Glutamatergic neuron (in vitro differentiated cells): ENCODE measurements at regions not wholly inside any gene's neighbourhood (a gene's known extent, or its start where the extent isn't known, plus 50 kb on each side); places are given as distances from the start of the nearest gene placed in this dataset.

Source experiments
- DNase-seq: peaks from one replicate; pipeline ENCODE4 v3.0.0; 2022
- H3K27ac Mint-ChIP-seq: one replicate; pipeline ENCODE4 v1.8.0; 2020; ENCODE audit warnings: mild to moderate bottlenecking, mixed read lengths, inconsistent platforms; ENCODE audit not compliant: unreplicated experiment
- H3K27me3 Mint-ChIP-seq: one replicate; pipeline ENCODE4 v1.8.0; 2020; ENCODE audit warnings: mild to moderate bottlenecking, moderate library complexity, mixed read lengths, inconsistent platforms; ENCODE audit not compliant: unreplicated experiment
- H3K36me3 Mint-ChIP-seq: one replicate; pipeline ENCODE4 v1.8.0; 2020; ENCODE audit warnings: mild to moderate bottlenecking, mixed read lengths, inconsistent platforms; ENCODE audit not compliant: unreplicated experiment
- H3K4me1 Mint-ChIP-seq: one replicate; pipeline ENCODE4 v1.8.0; 2020; ENCODE audit warnings: mild to moderate bottlenecking, low read depth, mixed read lengths, inconsistent platforms; ENCODE audit not compliant: unreplicated experiment
- H3K4me3 Mint-ChIP-seq: one replicate; pipeline ENCODE4 v1.8.0; 2020; ENCODE audit warnings: mild to moderate bottlenecking, mixed read lengths, inconsistent platforms; ENCODE audit not compliant: unreplicated experiment
- H3K9me3 Mint-ChIP-seq: one replicate; pipeline ENCODE4 v1.8.0; 2020; ENCODE audit warnings: mild to moderate bottlenecking, moderate library complexity, mixed read lengths, inconsistent platforms; ENCODE audit not compliant: unreplicated experiment
- TF ChIP-seq, protein P1 (sequence below): fragments of 200-600 bp; sonication (generic); IDR thresholded peaks from one replicate; pipeline ENCODE4 v1.5.0; 2021; ENCODE audit not compliant: partially characterized antibody, unreplicated experiment

DNA sequence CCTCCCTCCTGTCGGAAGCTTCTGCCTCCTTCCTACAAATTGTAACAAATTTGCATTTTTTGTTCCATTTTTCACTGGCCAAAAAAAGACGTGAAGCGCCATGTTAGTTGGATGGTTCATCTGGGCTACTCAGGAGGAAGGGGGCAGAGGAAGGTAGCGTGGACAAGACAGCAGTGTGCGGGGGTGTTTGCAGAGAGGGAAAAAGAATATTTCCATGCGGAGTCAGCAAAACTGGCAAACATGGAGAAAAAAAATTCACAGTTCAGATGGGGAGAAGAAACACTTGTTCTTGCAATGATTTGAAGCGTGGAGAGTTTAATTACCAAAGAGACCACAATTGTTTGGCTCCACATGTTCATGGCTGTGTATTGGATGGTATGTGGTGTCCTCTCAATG is 138.8 kb upstream of the ERCC4 start:
- Mint-ChIP-seq H3K9me3 (peaks cover 4% of the 10 kb centered on the region), H3K4me3 (no peak overlapping the region), H3K27ac (no peak overlapping the region), H3K27me3 (peaks cover 1% of the 10 kb centered on the region), H3K4me1 (peaks cover 13% of the 10 kb centered on the region), H3K36me3 (no peaks in the 10 kb centered on the region)
- TF ChIP-seq, protein P1, sequence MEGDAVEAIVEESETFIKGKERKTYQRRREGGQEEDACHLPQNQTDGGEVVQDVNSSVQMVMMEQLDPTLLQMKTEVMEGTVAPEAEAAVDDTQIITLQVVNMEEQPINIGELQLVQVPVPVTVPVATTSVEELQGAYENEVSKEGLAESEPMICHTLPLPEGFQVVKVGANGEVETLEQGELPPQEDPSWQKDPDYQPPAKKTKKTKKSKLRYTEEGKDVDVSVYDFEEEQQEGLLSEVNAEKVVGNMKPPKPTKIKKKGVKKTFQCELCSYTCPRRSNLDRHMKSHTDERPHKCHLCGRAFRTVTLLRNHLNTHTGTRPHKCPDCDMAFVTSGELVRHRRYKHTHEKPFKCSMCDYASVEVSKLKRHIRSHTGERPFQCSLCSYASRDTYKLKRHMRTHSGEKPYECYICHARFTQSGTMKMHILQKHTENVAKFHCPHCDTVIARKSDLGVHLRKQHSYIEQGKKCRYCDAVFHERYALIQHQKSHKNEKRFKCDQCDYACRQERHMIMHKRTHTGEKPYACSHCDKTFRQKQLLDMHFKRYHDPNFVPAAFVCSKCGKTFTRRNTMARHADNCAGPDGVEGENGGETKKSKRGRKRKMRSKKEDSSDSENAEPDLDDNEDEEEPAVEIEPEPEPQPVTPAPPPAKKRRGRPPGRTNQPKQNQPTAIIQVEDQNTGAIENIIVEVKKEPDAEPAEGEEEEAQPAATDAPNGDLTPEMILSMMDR = no peak
- DNase-seq = no peak

DNA sequence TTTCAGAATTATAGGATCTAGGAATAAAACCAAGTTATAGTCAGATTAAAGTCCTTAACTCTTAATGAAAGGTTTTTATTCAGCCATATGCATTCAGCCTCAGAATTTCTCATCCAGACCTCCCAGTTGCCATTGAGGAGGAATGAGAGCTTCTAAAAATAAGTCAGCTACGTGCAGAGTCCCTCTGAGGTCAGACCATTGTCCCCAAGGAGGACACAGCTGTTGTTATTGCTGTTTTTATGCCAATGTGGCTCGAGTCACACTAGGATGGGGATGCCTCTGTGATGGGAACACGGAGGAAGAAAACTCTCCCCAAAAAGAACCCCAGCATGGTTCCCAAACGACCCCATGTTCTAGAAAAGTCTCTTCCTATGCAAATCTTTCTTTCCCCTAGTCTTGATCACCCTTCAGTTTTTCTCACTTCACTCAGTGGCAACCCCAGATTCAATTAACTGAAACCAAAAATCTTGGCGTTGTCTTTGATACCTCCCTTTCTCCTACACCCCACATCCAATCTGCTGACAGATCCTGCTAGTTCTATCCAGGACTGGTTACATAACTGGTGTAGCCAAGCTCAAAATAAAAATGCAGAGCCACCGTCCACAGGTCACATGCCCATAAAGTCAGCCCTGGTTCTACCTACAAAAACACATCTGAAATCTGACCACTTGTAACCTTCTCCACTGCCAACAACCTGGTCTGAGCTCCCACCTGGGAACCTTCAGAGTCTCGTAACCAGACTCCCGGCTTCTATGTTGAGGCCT is 138.2 kb upstream of the ERCC4 start:
- TF ChIP-seq, protein P1 = no peak
- peaks cover 4% of the 10 kb centered on the region for H3K9me3 Mint-ChIP-seq
- H3K4me1 Mint-ChIP-seq = peaks cover 13% of the 10 kb centered on the region
- H3K36me3 Mint-ChIP-seq = no peaks in the 10 kb centered on the region
- DNase-seq = no peak
- H3K27ac Mint-ChIP-seq = no peak overlapping the region
- H3K27me3 Mint-ChIP-seq = peaks cover 1% of the 10 kb centered on the region
- no peak overlapping the region for H3K4me3 Mint-ChIP-seq

DNA sequence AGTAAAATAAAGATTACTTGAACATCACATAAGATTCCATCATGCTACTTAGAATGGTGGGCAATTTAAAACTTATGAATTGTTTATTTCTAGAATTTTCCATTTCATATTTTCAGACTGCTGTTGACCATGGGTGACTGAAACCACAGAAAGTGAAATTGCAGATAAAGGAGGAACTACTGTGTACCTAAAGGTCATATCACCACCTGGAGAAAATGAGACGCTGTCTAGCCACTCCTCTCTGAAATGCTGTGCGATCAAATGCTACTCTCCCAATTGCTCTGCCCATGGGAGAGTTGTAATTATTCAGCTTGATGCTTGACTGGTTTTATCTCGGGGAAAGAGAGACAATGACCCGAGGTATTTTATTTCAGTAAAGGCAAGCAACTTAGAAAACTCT is 128.9 kb upstream of the ERCC4 start:
- TF ChIP-seq, protein P1 = no peak
- Mint-ChIP-seq H3K27me3 (peaks cover 1% of the 10 kb centered on the region), H3K36me3 (no peaks in the 10 kb centered on the region), H3K4me1 (peaks cover 9% of the 10 kb centered on the region), H3K9me3 (peaks cover 2% of the 10 kb centered on the region), H3K4me3 (no peak overlapping the region), H3K27ac (no peak overlapping the region)
- no peak for DNase-seq

DNA sequence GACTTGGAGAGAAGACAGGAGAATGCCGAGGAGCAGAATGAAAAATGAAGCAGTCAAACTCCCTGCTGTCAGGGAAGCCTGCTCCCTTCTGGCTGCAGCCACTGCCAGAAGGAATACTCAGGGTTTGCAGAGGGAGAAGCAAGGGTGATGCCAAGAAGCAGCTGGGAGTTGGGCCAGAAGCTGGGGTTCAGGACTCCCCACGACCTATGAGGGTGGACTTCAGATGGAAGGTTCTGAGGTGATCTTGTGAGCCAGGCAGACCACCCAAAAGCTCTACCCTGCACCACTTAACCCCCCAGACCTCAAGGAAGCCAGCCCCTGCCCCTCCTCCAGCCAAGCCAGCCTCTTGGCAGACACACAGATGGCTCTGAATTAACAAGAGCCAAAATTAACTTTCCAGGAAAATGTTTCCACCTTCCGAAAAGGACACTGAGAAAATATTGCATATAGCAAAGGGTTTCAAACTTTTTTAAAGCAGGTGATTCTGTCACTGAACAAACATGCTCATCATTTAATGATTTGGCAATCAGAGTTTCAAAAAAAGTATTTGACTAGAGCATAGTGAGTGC is 126.0 kb upstream of the ERCC4 start:
- no peaks in the 10 kb centered on the region for H3K36me3 Mint-ChIP-seq
- peaks cover 9% of the 10 kb centered on the region for H3K4me1 Mint-ChIP-seq
- H3K9me3 Mint-ChIP-seq = peaks cover 5% of the 10 kb centered on the region
- no peak overlapping the region for H3K4me3 Mint-ChIP-seq
- DNase-seq = peak; percentile 16
- H3K27ac Mint-ChIP-seq = no peak overlapping the region
- TF ChIP-seq, protein P1 = no peak
- peaks cover 1% of the 10 kb centered on the region for H3K27me3 Mint-ChIP-seq

DNA sequence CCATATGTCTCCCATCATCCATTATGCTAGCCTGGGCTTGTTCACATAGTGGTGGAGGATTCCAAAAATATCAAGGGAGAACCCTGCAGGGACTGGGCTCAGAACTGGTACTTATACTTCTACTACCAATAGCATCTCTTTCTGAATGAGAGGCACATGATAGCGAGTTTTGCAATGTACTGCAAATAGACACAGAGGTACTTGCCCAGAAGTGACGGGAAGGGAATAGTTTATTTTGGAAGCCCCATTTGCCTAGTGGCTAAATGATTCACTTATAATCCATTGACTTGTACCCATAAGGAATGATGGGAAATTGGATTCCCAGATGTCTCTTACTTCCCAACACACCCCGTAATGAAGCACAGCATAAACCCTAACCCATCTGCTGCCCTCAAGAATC is 124.8 kb upstream of the ERCC4 start:
- peaks cover 5% of the 10 kb centered on the region for H3K9me3 Mint-ChIP-seq

More for the DNA sequence above, 124.8 kb upstream of the ERCC4 start:
- Mint-ChIP-seq H3K4me3 (no peak overlapping the region), H3K27ac (no peak overlapping the region), H3K36me3 (no peaks in the 10 kb centered on the region), H3K4me1 (peaks cover 9% of the 10 kb centered on the region), H3K27me3 (peaks cover 1% of the 10 kb centered on the region)
- DNase-seq = no peak
- TF ChIP-seq, protein P1 = no peak
